Osteocyte (in vitro differentiated cells): ENCODE measurements at regions not wholly inside any gene's neighbourhood (a gene's known extent, or its start where the extent isn't known, plus 50 kb on each side); places are given as distances from the start of the nearest gene placed in this dataset.

Source experiments
- DNase-seq: peaks from one replicate; pipeline ENCODE4 v3.0.0; 2021; ENCODE audit warnings: mixed read lengths; ENCODE audit not compliant: unreplicated experiment; ENCODE audit errors: extremely low spot score
- H3K27ac Mint-ChIP-seq: one replicate; pipeline ENCODE4 v1.8.0; 2021; ENCODE audit warnings: mild to moderate bottlenecking, mixed read lengths; ENCODE audit not compliant: unreplicated experiment
- H3K27me3 Mint-ChIP-seq: one replicate; pipeline ENCODE4 v1.8.0; 2021; ENCODE audit warnings: mixed read lengths; ENCODE audit not compliant: unreplicated experiment
- H3K36me3 Mint-ChIP-seq: one replicate; pipeline ENCODE4 v1.8.0; 2021; ENCODE audit warnings: mixed read lengths; ENCODE audit not compliant: unreplicated experiment
- H3K4me1 Mint-ChIP-seq: one replicate; pipeline ENCODE4 v1.8.0; 2021; ENCODE audit warnings: mixed read lengths; ENCODE audit not compliant: unreplicated experiment
- H3K4me3 Mint-ChIP-seq: one replicate; pipeline ENCODE4 v1.8.0; 2021; ENCODE audit warnings: mild to moderate bottlenecking, moderate library complexity, mixed read lengths; ENCODE audit not compliant: unreplicated experiment
- H3K9me3 Mint-ChIP-seq: one replicate; pipeline ENCODE4 v1.8.0; 2021; ENCODE audit warnings: mixed read lengths; ENCODE audit not compliant: unreplicated experiment
- TF ChIP-seq, protein P1 (sequence below): fragments of 200-600 bp; sonication (generic); IDR thresholded peaks from 2 replicates; pipeline ENCODE4 v1.5.0; 2021; ENCODE audit warnings: antibody characterized with exemption, mild to moderate bottlenecking, moderate library complexity

DNA sequence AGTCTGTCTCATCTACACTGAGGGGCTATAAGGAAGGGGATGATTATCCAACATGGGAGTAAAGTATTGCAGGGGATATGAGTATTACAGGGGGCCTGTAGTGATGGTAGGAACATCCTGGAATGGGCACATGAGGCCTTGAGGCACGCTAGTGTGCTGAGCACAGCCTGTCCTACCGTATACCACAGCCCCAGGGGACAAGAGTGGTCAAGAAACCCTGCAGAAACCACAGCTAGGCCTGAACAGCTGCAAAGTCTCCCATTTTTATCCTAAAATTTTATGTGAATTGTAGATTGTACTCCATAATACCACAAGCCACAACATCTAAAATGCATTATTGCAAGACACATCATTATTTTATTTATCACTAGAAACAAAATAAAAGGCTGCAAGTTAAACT is 136.3 kb upstream of the ASTN2 start:
- Mint-ChIP-seq H3K27me3 (no peaks in the 10 kb centered on the region), H3K9me3 (no peaks in the 10 kb centered on the region), H3K27ac (no peak overlapping the region), H3K36me3 (no peaks in the 10 kb centered on the region), H3K4me1 (no peaks in the 10 kb centered on the region), H3K4me3 (no peak overlapping the region)
- no peak for DNase-seq
- TF ChIP-seq, protein P1, sequence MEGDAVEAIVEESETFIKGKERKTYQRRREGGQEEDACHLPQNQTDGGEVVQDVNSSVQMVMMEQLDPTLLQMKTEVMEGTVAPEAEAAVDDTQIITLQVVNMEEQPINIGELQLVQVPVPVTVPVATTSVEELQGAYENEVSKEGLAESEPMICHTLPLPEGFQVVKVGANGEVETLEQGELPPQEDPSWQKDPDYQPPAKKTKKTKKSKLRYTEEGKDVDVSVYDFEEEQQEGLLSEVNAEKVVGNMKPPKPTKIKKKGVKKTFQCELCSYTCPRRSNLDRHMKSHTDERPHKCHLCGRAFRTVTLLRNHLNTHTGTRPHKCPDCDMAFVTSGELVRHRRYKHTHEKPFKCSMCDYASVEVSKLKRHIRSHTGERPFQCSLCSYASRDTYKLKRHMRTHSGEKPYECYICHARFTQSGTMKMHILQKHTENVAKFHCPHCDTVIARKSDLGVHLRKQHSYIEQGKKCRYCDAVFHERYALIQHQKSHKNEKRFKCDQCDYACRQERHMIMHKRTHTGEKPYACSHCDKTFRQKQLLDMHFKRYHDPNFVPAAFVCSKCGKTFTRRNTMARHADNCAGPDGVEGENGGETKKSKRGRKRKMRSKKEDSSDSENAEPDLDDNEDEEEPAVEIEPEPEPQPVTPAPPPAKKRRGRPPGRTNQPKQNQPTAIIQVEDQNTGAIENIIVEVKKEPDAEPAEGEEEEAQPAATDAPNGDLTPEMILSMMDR: no peak

DNA sequence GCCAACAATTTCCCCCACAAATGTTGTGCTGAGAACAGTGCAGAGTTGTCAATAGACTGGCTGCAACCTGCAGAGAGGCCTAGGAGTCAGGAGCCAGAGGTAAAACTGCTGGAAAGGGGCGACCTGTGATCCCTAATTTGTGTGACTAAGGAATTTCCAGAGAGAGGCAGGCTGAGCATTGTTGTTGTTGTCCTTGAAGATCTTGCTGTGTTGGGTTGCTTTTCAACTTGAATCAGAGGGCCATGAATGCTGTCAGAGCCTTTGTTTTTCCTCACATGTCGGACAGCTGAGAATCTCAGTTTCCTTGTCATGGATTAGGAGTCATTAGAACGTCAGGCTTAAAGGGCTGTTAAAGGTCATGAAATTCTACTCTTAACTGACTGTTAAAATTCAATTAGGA is 134.6 kb upstream of the ASTN2 start:
- Mint-ChIP-seq H3K27me3 (no peaks in the 10 kb centered on the region), H3K4me1 (no peaks in the 10 kb centered on the region), H3K27ac (no peak overlapping the region), H3K9me3 (no peaks in the 10 kb centered on the region), H3K4me3 (no peak overlapping the region), H3K36me3 (no peaks in the 10 kb centered on the region)
- TF ChIP-seq, protein P1: no peak
- DNase-seq: no peak

DNA sequence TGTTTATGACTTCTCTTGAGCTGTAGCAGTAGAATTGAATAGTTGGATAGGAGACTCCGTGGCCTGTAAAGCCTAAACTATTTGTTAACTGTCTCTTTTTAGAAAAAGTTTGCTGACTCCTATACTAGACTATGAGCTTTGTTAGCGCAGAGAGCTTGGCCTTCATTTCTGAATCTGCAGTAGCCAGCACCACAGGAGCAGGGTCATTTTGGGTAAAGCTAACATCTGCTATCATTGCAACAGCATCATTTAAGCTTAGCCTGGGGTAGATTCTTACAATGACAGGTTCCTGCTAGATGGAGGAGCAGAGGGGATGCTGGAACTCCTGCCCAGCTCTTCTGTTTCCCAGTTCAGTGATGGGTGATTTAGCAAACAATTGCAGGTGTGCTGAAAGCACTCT is 133.7 kb upstream of the ASTN2 start:
- DNase-seq: no peak
- no peak overlapping the region for H3K4me3 Mint-ChIP-seq
- H3K9me3 Mint-ChIP-seq: no peaks in the 10 kb centered on the region
- no peak overlapping the region for H3K27ac Mint-ChIP-seq
- no peaks in the 10 kb centered on the region for H3K4me1 Mint-ChIP-seq
- H3K27me3 Mint-ChIP-seq: no peaks in the 10 kb centered on the region
- TF ChIP-seq, protein P1: no peak
- H3K36me3 Mint-ChIP-seq: no peaks in the 10 kb centered on the region

DNA sequence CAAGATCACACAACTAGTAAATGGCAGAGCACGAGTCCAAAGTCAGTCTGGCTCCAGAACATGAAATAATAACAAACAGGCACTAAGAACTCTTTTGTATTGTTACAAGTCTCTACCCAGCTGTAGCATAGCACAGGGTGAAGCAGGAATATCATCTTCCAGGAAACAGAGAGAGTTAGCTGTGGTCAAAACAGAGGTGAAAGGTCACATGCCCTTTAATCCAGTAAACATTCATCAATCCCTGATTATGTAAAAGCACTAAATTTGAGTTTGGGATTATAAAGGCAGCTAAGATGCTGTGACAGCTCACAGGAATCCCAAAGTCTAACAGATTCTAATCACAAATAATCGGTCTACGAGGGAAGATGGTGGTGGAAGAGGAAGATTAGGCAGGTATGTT is 133.0 kb upstream of the ASTN2 start:
- TF ChIP-seq, protein P1: no peak
- no peak overlapping the region for H3K4me3 Mint-ChIP-seq
- no peak for DNase-seq
- no peaks in the 10 kb centered on the region for H3K27me3 Mint-ChIP-seq
- no peaks in the 10 kb centered on the region for H3K9me3 Mint-ChIP-seq
- H3K36me3 Mint-ChIP-seq: no peaks in the 10 kb centered on the region
- no peak overlapping the region for H3K27ac Mint-ChIP-seq
- H3K4me1 Mint-ChIP-seq: no peaks in the 10 kb centered on the region

DNA sequence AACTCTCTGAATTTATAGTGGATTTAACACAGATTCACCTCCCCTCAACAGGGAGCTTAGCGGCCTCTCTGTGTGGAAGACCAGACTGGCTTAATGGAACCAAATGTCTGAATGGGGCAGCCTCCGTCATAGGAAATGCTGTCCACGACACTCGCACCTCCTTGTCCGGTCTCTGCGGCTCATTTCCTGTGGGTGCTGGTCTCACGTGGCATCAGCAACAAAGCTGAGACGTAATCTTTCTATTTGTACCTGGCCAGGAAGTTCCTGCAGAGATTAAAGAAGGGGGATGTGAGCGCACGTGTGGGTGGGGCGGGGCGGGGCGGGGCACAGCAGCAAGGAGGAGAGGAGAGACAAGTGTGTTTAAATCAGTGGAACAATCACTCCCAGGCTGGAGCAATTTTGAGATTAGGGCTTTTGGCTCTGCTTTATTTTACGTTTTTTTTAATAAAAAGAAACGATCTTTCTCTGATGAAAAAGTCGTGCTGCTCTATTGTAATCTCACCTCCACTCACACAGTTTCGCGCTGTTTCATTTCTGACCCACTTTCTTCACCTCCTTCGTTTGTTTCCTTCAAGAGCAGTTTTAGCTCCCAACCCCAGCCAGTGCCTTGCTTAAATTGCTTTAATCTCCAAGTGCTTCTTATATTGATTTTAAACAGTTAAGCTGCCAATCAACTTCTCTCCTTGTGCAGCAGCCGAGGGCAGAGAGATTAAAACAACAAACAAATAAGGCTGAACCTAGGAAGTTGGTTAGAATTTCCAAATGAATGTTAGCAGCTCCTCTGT is 132.2 kb upstream of the ASTN2 start:
- H3K27ac Mint-ChIP-seq: no peak overlapping the region
- H3K4me1 Mint-ChIP-seq: no peaks in the 10 kb centered on the region
- no peaks in the 10 kb centered on the region for H3K36me3 Mint-ChIP-seq
- no peak for DNase-seq
- TF ChIP-seq, protein P1: no peak
- H3K9me3 Mint-ChIP-seq: no peaks in the 10 kb centered on the region
- H3K27me3 Mint-ChIP-seq: no peaks in the 10 kb centered on the region
- H3K4me3 Mint-ChIP-seq: no peak overlapping the region
